ENCODE measurements at regions not wholly inside any gene's neighbourhood (a gene's known extent, or its start where the extent isn't known, plus 50 kb on each side); places are given as distances from the start of the nearest gene placed in this dataset.

- Histone ChIP-seq H3K9me3 (ENCODE audit: low read length) (no peaks in the 10 kb centered on the region), H3K36me3 (ENCODE audit: insufficient read depth, low read length) (no peaks in the 10 kb centered on the region), H3K9me2 (ENCODE audit: low read depth, low read length) (no peaks in the 10 kb centered on the region), H3K4me3 (ENCODE audit: low read depth, low read length, poor library complexity, severe bottlenecking) (no peak overlapping the region), H3K4me2 (ENCODE audit: low read length) (no peak overlapping the region), H3K27me3 (ENCODE audit: insufficient read depth, low read length) (no peaks in the 10 kb centered on the region), H3F3A (ENCODE audit: insufficient read depth, low read length) (no peaks in the 10 kb centered on the region), H3K79me2 (ENCODE audit: insufficient read depth, low read length) (no peaks in the 10 kb centered on the region), H4K20me1 (ENCODE audit: insufficient read depth, low read length) (no peaks in the 10 kb centered on the region), H3K9ac (ENCODE audit: low read length) (no peak overlapping the region), H3K4me1 (ENCODE audit: insufficient read depth, low read length, severe bottlenecking) (no peaks in the 10 kb centered on the region), H2AFZ (ENCODE audit: low read length) (no peak overlapping the region), H3K27ac (ENCODE audit: low read depth, low read length, poor library complexity, severe bottlenecking) (no peak overlapping the region)
- no peak for TF ChIP-seq EZH2 (IDR thresholded peaks at IDR 0.05; ENCODE audit: borderline replicate concordance, low read length)
- TF ChIP-seq CTCF (IDR thresholded peaks at IDR 0.05; ENCODE audit: low read length): no peak
Measured at GRCh38 chr1:65554829-65555228, 134.4 kb downstream of the LEPR start.

- H3K79me2 ChIP-seq (ENCODE audit: insufficient read depth, low read length): no peaks in the 10 kb centered on the region
- H3K4me3 ChIP-seq (ENCODE audit: low read depth, low read length, poor library complexity, severe bottlenecking): no peak overlapping the region
- no peaks in the 10 kb centered on the region for H3K36me3 ChIP-seq (ENCODE audit: insufficient read depth, low read length)
- no peak for TF ChIP-seq CTCF (IDR thresholded peaks at IDR 0.05; ENCODE audit: low read length)
- TF ChIP-seq EZH2 (IDR thresholded peaks at IDR 0.05; ENCODE audit: borderline replicate concordance, low read length): no peak
- no peaks in the 10 kb centered on the region for H3K9me3 ChIP-seq (ENCODE audit: low read length)
- H3K4me1 ChIP-seq (ENCODE audit: insufficient read depth, low read length, severe bottlenecking): no peaks in the 10 kb centered on the region
- no peak overlapping the region for H2AFZ ChIP-seq (ENCODE audit: low read length)
- H3F3A ChIP-seq (ENCODE audit: insufficient read depth, low read length): no peaks in the 10 kb centered on the region
- no peaks in the 10 kb centered on the region for H3K27me3 ChIP-seq (ENCODE audit: insufficient read depth, low read length)
- no peaks in the 10 kb centered on the region for H4K20me1 ChIP-seq (ENCODE audit: insufficient read depth, low read length)
- H3K27ac ChIP-seq (ENCODE audit: low read depth, low read length, poor library complexity, severe bottlenecking): no peak overlapping the region
- no peak overlapping the region for H3K4me2 ChIP-seq (ENCODE audit: low read length)
- H3K9me2 ChIP-seq (ENCODE audit: low read depth, low read length): no peaks in the 10 kb centered on the region
- no peak overlapping the region for H3K9ac ChIP-seq (ENCODE audit: low read length)
Measured at GRCh38 chr1:65558215-65558614, 137.7 kb downstream of the LEPR start.

DNA sequence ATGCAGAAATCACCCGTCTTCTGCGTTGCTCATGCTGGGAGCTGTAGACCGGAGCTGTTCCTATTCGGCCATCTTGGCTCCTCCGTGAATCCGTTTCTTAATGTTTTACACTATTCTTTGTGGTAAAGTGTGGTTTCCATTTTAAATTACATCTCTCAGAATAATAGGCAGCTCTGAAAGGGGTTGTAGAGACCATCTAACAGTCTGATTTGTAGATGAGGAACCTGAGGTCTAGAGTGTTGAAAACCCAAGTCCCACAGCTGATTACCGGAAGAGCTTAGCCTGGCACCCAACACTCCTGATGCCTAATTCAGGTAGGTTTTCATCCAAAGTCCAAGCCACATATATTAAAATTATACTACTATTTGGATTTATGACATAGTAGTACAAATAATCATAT lies 144.0 kb downstream of the LEPR start:
- Histone ChIP-seq H3K4me1 (ENCODE audit: insufficient read depth, low read length, severe bottlenecking) (no peaks in the 10 kb centered on the region), H3K4me3 (ENCODE audit: low read depth, low read length, poor library complexity, severe bottlenecking) (no peak overlapping the region), H3K27me3 (ENCODE audit: insufficient read depth, low read length) (no peaks in the 10 kb centered on the region), H3K36me3 (ENCODE audit: insufficient read depth, low read length) (no peaks in the 10 kb centered on the region), H3K4me2 (ENCODE audit: low read length) (no peak overlapping the region), H3K9me2 (ENCODE audit: low read depth, low read length) (no peaks in the 10 kb centered on the region), H3K79me2 (ENCODE audit: insufficient read depth, low read length) (no peaks in the 10 kb centered on the region), H3K9ac (ENCODE audit: low read length) (no peak overlapping the region), H3K9me3 (ENCODE audit: low read length) (no peaks in the 10 kb centered on the region), H2AFZ (ENCODE audit: low read length) (no peak overlapping the region), H3K27ac (ENCODE audit: low read depth, low read length, poor library complexity, severe bottlenecking) (no peak overlapping the region), H4K20me1 (ENCODE audit: insufficient read depth, low read length) (no peaks in the 10 kb centered on the region), H3F3A (ENCODE audit: insufficient read depth, low read length) (no peaks in the 10 kb centered on the region)
- TF ChIP-seq EZH2 (IDR thresholded peaks at IDR 0.05; ENCODE audit: borderline replicate concordance, low read length): no peak
- no peak for TF ChIP-seq CTCF (IDR thresholded peaks at IDR 0.05; ENCODE audit: low read length)
